ENCODE measurements at regions not wholly inside any gene's neighbourhood (a gene's known extent, or its start where the extent isn't known, plus 50 kb on each side); places are given as distances from the start of the nearest gene placed in this dataset.

DNA sequence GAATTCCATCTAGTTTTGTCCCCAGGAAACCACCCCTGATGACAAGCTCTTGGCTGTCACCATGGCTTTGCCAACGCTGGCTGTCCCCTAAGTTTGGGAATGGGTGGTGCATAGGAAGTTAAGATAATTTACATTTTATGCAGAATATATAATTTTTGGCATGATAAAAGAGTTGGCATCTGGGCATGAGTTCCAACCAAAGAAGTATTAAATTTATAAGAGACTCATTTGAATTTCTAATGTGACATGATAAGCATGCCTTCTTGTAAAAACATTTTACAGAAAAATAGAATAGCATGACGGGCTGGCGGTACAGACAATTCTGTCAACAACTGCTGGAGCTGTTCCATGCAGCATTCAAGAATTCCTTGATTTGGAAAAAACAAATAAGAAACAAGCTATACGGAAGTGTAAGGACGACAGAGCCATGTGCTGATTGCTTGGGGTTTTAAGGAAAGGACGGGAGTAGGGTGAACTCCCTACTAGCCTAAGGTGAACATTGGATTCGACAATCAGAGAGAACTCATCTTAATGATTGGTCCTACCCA lies 106.8 kb upstream of the C1orf21 start:
- no peak for DNase-seq (ENCODE audit: low read depth)

DNA sequence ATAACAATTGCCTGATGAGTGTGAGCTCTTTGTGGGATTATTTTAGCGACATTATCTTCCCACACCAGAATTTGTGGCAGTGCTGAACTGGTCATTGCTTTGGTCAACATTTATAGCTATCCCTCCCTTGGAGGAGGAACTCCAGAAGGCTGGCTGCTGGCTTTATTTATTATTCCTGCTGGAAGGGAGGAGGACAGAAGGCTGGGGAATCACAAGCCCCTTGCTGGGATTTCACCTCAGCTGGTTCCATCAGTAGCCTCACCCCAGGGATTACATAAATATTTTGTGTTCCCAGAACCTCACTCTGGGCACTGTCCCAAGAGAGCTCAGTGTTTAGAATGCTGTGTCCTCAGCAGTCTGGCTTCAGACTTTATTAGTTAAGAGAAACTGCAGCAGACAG lies 102.8 kb upstream of the C1orf21 start:
- peak; percentile 64 for DNase-seq (ENCODE audit: low read depth)

DNA sequence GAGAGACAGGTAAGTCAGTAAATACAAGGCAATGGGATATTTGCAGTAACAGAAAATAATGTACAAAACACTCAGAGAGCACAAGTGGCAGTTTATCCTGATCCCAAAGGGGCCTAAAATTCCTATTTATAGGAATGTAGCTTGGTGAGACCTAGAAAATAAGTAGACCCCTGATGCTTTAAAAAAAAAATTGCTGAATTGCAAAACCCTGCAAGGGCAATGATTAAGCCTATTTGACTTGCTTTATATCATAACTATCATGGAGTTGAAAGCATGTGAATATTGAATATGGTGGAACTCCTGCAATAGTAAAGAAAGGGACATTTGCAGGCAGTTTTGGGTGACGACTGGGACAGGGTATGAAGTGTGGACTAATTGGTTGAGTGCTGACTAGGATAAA lies 101.9 kb upstream of the C1orf21 start:
- DNase-seq (ENCODE audit: low read depth), result no peak

DNA sequence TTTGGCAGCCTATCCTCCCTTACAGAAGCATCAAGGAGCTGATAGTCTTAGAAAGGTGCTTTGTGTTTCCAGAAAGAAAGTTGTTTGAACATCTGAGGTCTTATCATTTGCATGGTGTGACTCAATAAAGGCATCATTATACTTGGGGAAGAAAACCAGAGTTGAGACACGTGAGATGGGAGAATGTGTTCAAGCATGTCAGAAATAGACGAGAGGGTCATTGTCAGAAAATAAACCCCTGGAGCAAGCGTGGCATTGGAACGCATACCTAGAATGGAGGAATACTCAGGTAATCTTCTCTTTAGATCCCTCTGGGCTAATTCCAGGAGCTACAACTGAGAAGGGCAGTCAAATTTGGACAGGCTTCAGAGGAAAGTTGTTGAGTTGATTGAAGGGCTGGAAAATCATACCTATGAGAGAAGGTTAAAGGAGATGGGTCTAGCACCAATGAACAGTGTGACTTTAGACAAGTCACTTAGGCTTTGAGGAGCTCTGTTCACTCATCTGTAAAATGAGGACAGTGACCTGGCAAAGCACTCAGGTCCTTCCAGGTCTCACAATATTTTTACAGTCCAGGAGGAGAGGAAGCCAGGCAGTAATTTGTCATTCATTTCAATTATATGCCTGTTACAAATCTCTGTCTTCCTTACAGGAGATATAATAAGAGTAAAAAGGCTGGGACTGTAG lies 101.3 kb upstream of the C1orf21 start:
- DNase-seq (ENCODE audit: low read depth), result no peak

DNA sequence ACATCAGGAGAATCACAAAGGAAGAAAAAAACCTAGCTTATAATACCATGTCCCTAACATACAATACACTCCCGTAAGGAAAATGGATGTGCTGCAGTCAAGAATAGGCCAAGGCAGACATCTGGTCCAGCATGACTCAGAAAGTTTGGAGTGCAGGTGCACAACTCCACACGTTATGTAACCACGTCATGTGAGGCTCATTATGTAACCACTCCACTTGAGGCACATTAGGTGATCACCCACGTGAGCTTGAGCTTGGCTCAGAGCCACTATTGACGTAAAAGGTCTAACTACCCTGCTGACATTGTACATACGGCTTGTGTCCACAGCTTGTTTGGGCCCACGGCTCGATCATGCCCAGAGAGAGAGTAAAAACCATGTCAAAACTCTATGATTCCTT lies 99.8 kb upstream of the C1orf21 start:
- no peak for DNase-seq (ENCODE audit: low read depth)

DNA sequence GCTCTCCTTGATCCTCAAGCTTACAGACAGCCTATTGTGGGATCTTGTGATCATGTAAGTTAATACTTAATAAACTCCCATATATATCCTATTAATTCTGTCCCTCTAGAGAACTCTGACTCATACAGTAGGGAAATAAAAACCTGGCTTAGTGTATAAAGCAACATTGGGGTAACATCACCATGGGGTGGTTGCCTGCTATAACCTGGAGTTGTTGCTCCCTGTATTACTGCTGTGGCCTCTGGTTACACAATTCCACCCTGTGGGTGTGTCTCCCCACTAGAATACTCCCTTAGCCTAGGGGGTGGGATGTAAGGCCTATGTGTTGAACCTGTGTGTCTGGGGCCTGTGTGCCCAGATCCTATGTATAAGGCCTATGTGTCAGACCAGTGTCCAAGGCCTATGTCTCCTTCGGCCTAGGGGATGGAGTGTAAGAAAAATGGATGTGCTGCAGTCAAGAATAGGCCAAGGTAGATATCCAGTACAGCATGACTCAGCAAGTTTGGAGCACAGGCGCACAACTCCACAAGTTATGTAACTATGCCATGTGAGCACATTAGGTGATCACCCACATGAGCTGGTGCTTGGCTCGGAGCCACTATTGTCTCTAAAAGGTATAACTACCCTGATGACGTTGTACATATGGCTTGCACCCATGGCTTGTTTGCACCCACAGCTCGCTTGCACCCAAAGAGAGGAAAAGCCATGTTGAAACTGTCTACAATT lies 96.8 kb upstream of the C1orf21 start:
- peak; percentile 33 for DNase-seq (ENCODE audit: low read depth)

DNA sequence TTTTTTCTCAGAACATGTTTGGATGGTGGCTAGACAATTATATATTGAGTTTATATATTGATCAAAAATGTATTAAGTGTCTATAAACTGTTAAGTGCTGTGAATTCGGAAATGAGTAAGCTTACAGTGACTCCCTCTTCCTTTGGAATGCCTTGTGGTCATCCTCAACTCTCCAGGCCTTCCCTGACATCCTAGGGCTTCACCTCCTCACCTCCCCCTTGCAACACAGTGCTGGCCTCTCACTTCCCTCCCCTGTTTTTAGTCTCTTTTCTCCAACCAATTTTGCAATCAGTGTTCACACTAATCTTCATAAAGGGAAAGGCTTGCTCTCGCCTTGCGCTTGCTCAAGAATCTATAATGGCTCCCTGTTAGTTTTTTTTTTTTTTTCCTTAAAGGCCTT lies 95.1 kb upstream of the C1orf21 start:
- DNase-seq (ENCODE audit: low read depth), result peak; percentile 63

DNA sequence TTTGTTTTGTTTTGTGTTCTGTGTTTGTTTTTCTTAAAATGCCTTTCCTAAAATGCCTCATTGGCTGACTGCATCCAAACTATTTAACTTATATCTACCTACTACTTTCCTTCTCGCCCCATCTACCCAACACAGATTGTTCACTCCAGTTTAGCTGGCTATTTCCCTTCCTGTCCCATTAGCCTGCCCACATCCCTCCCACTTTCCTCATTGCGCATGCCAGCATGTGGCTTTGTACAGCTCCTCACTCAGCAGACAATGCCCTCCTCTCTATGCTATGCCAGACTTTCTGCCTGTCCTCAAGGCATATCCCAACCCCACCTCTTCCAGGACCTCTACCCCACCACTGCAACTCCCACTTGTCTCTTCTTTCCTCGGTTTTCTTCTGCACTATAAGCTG lies 94.7 kb upstream of the C1orf21 start:
- no peak for DNase-seq (ENCODE audit: low read depth)

DNA sequence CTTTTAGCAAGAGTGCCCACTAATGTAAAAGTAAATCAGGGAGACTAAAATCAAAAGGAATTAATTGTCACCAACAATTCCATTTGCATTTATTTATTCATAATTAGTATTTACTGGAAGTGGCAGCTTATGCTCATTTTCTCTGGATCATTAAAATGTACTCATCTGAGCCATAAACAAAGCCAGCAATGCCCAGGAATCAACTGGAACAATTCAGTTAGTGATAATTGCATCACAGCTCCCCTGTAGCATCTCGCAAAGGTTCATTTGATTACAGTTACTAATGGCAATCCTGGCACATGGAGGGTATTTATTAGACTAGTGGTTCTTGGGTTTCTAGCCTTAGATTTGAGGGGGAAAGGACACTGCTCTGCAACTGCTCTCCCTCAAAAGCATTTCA lies 92.7 kb upstream of the C1orf21 start:
- no peak for DNase-seq (ENCODE audit: low read depth)

DNA sequence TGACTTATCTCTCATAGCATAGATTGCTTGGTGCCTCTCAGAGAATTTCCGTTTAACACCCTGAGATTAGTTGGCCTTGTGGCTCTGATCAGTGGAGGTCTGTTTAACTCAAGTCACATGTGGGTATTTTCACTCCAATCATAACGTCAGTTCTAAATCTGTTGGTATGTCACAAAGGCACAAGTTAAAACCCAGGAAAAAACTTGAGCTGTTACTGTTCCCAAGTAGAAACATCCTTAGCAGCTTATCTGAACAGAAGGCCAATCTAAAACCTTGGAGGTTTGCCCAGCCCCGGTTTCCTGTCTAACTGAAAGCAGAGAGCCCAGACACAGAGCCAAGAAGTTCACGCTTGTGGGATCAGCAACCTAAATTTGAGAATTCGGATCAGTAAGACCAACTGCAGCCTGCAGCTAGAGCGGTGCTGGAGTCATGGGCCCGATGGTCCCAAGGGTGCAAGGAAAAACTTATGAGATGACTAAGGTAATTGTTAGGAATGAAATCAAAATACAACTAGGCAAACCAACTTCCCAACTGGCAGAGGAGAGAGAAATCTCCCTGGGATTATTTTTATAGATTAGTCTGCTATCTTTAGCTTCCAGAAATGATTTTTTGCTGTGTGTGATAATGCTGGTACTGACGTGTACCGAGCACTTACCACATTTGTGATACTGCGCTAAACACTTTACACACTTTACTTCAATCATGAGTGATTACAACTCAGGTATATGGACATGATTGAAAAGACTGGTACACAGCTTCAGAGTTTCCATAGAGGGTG lies 90.2 kb upstream of the C1orf21 start:
- peak; percentile 89 for DNase-seq (ENCODE audit: low read depth)

DNA sequence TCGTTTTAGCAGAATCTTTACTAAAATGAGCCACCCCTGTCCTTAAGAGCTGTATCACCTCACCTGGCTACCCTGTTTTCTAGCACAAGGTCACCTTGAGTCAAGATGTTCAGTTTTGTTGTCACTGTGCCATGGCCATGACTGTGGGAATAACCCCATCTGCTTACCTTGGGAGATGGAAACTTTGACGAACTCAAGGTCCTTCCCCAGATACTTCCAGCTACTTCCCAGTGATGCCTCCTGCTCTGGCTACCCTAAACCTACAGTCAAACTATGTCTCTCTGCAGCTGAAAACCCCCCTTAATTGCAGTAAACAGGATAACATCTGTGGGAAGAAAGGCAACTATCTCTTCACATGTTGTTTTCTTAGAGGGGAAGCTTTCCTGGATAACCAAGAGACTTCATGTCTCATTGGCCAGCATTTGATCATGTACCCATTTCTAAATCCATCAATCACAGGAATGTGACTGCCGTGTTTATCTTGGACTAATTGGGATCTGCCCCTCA lies 89.5 kb upstream of the C1orf21 start:
- no peak for DNase-seq (ENCODE audit: low read depth)

DNA sequence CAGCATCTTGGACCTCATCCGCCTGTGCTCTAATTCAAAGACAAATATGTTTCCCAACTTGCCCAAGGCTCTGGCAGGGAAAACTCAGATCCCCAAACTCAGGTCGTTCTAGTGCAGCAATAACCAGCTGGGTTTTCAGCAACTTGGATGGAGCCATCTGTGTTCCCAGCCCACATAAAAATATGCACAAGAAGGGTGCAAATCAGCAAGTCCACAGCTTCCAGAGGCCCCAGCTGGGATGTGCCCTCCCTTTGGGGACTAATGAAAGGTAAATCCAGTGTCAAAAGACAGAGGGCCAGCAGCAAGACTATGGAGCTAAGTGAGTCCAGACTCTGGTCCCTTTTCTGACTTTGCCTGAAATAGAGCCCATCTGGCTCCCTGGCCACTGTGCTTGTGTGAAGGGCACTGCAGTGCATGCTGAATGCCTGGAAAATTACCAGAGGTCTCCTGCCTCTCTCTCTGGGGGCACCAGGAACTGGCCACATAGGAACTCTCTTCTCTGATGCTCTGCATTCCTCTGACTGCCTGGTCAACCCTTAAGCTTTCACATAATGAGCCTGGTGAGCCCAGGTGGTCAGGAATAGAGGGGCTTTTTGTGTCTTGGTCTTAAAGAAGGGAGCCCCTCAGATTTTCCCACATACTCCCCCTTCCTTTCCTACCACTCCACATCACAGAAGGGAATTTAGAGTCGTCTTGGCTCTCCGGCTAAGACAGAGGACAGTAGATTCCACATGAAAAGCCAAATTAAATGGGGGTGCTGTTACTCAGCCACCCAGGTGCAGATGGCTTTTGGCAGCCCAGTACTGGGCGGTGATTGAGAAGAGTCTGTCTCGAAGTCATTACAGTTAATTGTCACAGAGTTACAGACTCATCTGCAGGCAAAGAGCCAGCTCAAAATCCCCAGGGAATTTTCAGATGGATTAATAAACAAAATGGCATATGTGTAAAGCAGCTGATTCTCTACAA lies 88.1 kb upstream of the C1orf21 start:
- DNase-seq (ENCODE audit: low read depth), result no peak

DNA sequence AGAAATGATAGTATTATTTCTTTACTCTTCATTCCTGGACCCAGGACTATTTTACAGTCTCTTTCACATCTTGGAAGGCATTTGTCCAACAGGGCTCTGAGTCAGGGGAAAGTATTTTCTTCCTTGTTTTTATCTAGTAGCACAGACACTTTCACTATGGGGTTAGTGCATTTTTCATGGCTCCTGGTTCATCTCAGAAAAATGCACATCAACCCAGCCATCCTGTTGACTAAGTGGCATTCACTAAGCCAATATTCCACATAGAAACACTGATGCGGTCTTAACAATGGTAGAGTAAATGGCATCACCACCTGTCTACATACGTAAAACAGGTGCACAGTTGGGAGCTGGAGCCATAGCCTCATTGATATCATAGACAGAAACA lies 87.4 kb upstream of the C1orf21 start:
- DNase-seq (ENCODE audit: low read depth), result peak; percentile 88

DNA sequence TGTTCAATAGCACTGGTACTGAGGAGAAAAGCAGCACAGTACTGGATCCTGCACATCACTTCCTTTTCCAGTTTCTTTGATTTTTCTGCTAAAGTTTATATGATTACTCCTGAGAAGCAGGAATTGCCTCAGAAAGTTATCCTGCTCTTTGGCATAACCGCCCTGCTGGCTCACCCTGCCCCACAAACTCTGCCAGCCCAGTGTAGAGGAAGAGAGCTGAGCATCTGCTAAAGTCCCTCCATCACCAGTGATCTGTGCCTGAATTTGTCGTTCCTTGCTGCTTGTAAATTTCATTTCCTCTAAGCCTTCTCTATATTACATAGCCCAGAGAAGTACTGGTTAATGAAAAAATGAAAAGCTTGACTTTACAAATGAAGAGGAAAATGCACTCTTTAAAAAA lies 87.0 kb upstream of the C1orf21 start:
- no peak for DNase-seq (ENCODE audit: low read depth)

DNA sequence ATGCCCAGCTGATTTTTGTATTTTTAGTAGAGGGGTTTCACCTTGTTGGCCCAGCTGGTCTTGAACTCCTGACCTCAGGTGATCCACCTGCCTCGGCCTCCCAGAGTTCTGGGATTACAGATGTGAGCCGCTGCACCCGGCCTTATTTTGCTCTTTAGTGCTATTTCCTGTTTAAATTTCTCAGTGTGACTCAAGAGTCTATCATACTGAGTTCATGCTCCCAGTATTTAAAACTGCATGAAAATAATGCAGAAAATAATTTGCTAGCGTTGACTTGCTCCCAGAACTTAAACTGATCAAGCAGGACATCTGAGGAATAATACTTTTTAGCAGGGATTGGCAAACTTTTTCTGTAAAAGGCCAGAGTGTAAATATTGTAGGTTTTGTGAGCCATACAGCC lies 86.4 kb upstream of the C1orf21 start:
- peak; percentile 25 for DNase-seq (ENCODE audit: low read depth)

DNA sequence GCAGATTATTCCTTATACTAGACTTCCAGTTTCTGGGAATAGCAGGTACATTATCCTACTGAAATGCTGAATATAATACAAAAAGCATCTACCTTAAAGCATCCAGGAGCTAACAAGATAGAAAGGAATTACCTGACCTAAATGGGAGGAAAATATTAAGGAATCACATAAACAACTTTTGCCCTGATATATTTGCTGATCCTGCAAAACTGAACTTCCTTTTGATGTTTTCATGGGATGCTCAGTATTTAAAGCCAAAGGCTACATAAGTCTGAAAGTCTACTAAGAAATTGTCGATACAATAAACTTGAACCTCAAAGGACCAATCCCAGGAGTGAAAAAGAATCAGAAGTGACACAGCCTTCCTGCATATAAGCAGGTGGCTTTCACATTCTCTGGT lies 85.6 kb upstream of the C1orf21 start:
- DNase-seq (ENCODE audit: low read depth), result no peak

DNA sequence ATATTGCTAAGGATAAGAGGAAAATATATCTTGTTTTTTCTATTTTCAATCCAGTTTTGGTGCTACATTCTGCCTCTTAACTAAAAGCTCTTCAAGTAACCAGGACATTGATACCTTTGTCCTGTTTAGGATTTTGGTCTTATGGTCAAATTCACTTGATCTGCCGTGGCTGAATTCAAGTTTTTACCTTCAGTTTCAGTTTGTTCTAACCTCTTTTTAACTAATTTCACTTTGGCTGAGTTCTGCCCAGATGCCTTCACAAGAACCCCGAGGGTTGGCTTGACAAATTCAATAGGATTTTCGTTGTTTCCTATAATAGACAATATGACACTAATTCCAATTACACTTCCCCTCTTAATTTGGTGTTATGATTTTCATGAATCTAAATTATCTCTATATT lies 84.5 kb upstream of the C1orf21 start:
- no peak for DNase-seq (ENCODE audit: low read depth)

DNA sequence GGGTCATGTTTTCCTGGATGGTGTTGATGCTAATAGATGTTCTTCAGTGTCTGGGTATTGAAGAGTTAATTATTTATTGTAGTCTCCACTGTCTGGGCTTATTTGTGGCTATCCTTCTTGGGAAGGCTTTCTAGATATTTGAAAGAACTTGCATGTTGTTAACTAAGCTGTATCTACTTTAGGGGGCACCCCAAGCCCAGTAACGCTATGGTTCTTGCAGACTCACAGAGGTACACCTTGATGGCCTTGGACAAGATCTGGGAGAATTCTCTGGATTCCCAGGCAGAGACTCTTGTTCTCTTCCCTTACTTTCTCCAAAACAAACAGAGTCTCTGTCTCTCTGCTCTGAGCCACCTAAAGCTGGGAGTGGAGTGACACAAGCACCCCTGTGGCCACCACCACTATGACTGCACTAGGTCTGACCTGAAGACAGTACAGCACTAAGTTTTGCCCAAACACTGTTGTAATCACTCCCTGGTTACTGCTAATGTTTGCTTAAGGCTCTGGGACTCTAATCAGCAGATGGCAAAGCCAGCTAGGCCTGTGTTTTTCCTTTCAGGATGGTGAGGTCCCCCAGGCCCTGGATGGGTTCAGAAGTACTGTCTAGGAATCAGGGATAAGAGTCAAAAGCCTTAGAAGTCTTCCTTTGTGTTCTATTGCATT lies 76.5 kb upstream of the C1orf21 start:
- no peak for DNase-seq (ENCODE audit: low read depth)

DNA sequence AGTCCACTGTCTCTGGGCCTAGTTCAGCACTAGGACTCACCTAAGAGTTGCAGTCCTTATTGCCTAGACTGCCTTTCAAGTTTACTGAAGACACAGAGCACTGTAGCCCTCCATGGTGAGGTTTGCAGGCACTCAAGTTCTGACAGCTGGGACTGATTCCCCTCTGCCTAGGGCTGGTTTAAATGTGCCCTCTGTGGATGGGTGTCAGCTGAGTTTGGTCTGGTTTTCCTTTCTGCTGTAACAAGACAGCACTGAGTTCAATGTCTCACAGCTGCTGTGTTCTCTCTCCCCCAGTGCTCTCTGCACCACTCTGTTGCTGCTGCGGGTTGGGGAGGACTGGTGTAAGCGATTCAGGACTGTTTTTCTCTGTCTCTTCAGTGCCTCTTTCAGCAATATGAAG lies 75.2 kb upstream of the C1orf21 start:
- no peak for DNase-seq (ENCODE audit: low read depth)

DNA sequence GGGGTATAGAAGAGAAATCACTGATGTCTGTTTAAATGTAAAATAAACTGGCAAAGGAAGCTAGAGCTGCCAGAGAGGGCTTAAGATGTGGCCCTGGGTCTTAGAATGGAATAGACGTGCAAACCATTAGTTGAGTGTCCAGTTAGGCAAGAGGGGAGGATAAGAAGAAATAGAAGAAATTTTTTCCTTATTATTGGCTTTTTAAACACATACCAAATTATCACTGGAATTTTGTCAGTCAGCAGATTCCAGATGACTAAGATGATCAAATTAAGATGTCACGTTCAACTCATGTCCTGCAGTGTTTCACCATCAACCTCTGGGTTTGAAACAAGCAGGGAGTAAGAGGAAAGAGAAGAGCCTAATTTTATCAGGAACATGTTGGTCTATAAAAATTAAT lies 71.6 kb upstream of the C1orf21 start:
- no peak for DNase-seq (ENCODE audit: low read depth)

DNA sequence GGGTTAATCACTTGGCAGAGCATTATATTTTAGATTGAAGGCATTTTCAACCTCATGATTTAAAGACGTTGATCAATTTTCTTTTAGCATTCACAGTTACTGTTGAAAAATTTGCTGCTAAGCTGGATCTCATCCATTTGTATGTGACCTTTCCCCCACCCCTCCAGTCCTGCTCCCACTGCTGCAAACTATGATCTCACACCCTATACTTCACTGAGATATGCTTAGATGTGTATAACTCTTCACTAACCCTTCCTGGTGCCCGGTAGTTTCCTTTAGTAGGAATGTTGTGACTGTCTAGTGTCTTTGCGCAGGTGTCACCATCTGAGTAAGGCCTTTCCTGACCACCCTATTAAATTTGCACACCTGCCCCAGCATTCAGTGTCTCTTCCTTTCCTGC lies 67.0 kb upstream of the C1orf21 start:
- no peak for DNase-seq (ENCODE audit: low read depth)
